Lower leg skin (tissue), 4 donors: ENCODE measurements at regions not wholly inside any gene's neighbourhood (a gene's known extent, or its start where the extent isn't known, plus 50 kb on each side); places are given as distances from the start of the nearest gene placed in this dataset.

Experiments
- DNase-seq, 2 donors: peaks; one replicate each; pipeline ENCODE4 v3.0.0-alpha.2; 2019; ENCODE audit warnings: low spot score in 2 of 2
- H3K4me3 ChIP-seq: fragments of 200-600 bp; sonication (generic); 2 replicates; pipeline ENCODE4 v1.5.1; 2017; ENCODE audit warnings: mild to moderate bottlenecking, low read depth; ENCODE audit not compliant: poor library complexity, severe bottlenecking
- CTCF ChIP-seq, 3 donors: fragments of 450-650 bp; IDR thresholded peaks; one replicate each; pipeline ENCODE4 v1.5.1; 2016; ENCODE audit warnings: antibody characterized with exemption in 3 of 3, mild to moderate bottlenecking in 3 of 3, moderate library complexity in 2 of 3
- POLR2A ChIP-seq, 2 donors: fragments of 450-650 bp; IDR thresholded peaks; one replicate each; pipeline ENCODE4 v1.6.1; 2016 to 2017; ENCODE audit warnings: antibody characterized with exemption in 2 of 2, mild to moderate bottlenecking in 1 of 2, moderate library complexity in 1 of 2
- WGBS, 2 donors: methylation state at CpG; one replicate each; pipeline ENCODE4 v1.1.5; 2018; 5-methylcytosine and 5-hydroxymethylcytosine counted together
- intact Hi-C: fragments of 100-400 bp; cut with DNase I; formaldehyde crosslinking; loops from one replicate; pipeline ENCODE4 v1.15.0; 2023; ENCODE audit warnings: low total_unique reads

DNA sequence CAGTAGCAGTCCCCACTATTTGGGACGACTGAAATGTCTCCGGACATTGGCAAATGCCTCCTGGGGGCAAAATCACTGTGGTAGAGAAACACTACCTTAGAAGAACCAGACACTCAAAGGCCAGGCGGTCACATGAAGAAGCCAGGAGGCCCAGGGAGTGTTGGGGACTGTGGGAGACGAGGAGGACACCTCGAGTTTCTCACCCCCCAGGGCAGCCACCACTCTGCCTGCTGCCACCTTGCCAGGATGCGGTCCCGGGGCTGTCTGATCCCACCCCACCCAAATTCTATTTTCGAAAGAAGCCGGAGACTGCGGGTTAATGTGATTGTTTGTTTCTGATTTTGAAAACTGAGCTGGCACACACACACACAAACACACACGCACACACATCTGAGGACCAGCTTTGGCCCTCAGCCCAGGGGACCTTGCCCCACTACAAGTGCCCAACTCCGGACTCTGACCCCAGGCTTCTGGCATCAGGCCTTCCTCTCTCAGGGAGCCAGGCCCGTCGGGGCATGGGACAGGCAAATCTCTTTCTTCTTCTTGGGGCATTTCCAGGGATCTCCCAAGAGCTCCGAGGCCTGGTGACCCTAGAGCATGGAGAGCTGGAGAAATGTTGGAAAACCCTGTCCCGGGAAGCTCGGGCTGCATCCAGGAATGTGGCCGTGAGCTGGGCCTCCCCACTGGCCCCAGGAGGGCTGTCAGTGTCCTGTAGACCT is 187.5 kb upstream of the PMEPA1 start:
- no peak overlapping the region for H3K4me3 ChIP-seq
- no peak for DNase-seq
- WGBS, 2 donors: 77 to 85% methylated on average over 17 to 18 of the region's 18 CpGs
- intact Hi-C loops: no loop called here
- no peak for TF ChIP-seq POLR2A (IDR thresholded peaks at IDR 0.05)
- TF ChIP-seq CTCF (IDR thresholded peaks at IDR 0.05): no peak

GRCh38 chr20:57896563-57896962 is 186.7 kb upstream of the PMEPA1 start:
- no peak for DNase-seq
- WGBS, 2 donors: 87 to 92% methylated on average over 6 of the region's 6 CpGs
- TF ChIP-seq CTCF (IDR thresholded peaks at IDR 0.05) (no peak), POLR2A (IDR thresholded peaks at IDR 0.05) (no peak)
- H3K4me3 ChIP-seq: no peak overlapping the region
- intact Hi-C loops: no loop called here

- 92 to 95% methylated on average over 8 of the region's 8 CpGs for WGBS, 2 donors
- no peak for DNase-seq
- intact Hi-C loops: no loop called here
- TF ChIP-seq POLR2A (IDR thresholded peaks at IDR 0.05) (no peak), CTCF (IDR thresholded peaks at IDR 0.05) (no peak)
- H3K4me3 ChIP-seq: no peak overlapping the region
Measured at GRCh38 chr20:57896017-57896416, 186.2 kb upstream of the PMEPA1 start.

- no peak overlapping the region for H3K4me3 ChIP-seq
- no peak for DNase-seq
- TF ChIP-seq CTCF (IDR thresholded peaks at IDR 0.05) (no peak), POLR2A (IDR thresholded peaks at IDR 0.05) (no peak)
- 89 to 94% methylated on average over 9 of the region's 9 CpGs for WGBS, 2 donors
- intact Hi-C loops: no loop called here
Measured at GRCh38 chr20:57895161-57895855, 185.5 kb upstream of the PMEPA1 start.

DNA sequence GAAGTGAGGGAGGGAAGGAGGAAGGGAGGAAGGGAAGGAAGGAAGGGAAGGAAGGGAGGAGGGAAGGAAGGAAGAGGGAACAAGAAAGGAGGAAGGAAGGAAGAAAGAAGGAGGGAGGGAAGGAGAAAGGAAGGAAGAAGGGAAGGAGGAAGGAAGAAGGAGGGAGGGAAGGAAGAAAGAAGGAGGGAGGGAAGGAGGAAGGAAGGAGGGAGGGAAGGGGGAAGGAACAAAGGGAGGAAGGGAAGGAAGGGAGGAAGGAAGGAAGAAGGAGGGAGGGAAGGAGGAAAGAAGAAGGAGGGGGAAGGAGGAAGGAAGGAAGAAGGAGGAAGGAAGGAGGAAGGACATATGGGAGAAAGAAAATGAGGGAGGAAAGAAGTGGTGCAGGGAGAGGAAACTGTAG is 184.7 kb upstream of the PMEPA1 start:
- intact Hi-C loops: no loop called here
- no peak overlapping the region for H3K4me3 ChIP-seq
- no peak for DNase-seq
- no peak for TF ChIP-seq CTCF (IDR thresholded peaks at IDR 0.05)
- TF ChIP-seq POLR2A (IDR thresholded peaks at IDR 0.05): no peak
